ENCODE measurements at regions not wholly inside any gene's neighbourhood (a gene's known extent, or its start where the extent isn't known, plus 50 kb on each side); places are given as distances from the start of the nearest gene placed in this dataset.

DNA sequence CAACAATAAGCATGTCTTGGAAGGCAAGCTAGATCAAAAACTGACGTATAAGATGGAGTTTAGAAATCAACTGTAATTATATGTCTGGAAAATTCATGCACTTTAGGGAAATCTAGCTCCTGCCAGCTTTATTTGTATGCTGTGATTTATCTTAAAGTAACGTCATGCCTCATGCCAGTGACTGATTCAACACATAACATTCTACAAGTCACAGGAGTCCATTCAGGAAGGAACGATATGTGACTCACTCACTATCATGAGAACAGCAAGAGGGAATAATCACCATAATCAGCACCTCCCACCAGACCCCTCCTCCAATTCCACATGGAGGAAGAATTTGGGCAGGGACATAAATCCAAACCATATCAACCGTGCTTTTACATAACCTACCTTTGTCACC lies 682.4 kb upstream of the ADAMTS5 start:
- TF ChIP-seq, protein P1, sequence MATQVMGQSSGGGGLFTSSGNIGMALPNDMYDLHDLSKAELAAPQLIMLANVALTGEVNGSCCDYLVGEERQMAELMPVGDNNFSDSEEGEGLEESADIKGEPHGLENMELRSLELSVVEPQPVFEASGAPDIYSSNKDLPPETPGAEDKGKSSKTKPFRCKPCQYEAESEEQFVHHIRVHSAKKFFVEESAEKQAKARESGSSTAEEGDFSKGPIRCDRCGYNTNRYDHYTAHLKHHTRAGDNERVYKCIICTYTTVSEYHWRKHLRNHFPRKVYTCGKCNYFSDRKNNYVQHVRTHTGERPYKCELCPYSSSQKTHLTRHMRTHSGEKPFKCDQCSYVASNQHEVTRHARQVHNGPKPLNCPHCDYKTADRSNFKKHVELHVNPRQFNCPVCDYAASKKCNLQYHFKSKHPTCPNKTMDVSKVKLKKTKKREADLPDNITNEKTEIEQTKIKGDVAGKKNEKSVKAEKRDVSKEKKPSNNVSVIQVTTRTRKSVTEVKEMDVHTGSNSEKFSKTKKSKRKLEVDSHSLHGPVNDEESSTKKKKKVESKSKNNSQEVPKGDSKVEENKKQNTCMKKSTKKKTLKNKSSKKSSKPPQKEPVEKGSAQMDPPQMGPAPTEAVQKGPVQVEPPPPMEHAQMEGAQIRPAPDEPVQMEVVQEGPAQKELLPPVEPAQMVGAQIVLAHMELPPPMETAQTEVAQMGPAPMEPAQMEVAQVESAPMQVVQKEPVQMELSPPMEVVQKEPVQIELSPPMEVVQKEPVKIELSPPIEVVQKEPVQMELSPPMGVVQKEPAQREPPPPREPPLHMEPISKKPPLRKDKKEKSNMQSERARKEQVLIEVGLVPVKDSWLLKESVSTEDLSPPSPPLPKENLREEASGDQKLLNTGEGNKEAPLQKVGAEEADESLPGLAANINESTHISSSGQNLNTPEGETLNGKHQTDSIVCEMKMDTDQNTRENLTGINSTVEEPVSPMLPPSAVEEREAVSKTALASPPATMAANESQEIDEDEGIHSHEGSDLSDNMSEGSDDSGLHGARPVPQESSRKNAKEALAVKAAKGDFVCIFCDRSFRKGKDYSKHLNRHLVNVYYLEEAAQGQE (IDR thresholded peaks at IDR 0.05; ENCODE audit: low read depth) = no peak
- TF ChIP-seq CEBPB (IDR thresholded peaks at IDR 0.05) (no peak), EGR1 (IDR thresholded peaks at IDR 0.05) (no peak)

DNA sequence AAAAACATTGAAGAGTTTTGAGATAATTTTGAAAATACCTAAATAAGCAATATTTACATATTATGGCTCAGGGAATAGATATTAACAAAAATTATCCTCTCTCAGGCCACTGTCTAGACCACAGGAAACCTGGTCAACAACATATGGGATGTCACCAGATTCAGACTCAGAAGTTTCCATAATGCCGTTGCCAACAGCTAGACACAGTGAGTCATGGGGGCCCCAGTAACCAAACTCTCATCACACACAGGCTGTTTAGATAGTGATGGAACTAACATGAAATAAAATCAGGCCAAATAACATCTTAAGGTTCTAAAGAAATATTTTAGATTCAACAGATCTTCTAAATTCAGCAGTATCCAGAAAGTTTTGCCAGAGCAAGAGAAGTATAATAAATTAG lies 681.7 kb upstream of the ADAMTS5 start:
- TF ChIP-seq TEAD4 (IDR thresholded peaks at IDR 0.05) (no peak), TCF12 (IDR thresholded peaks at IDR 0.05; ENCODE audit: low read depth) (no peak), NFIC (IDR thresholded peaks at IDR 0.05) (no peak), YY1 (IDR thresholded peaks at IDR 0.05; ENCODE audit: low read depth) (no peak)
- TF ChIP-seq, protein P1 (IDR thresholded peaks at IDR 0.05; ENCODE audit: low read depth) = no peak

DNA sequence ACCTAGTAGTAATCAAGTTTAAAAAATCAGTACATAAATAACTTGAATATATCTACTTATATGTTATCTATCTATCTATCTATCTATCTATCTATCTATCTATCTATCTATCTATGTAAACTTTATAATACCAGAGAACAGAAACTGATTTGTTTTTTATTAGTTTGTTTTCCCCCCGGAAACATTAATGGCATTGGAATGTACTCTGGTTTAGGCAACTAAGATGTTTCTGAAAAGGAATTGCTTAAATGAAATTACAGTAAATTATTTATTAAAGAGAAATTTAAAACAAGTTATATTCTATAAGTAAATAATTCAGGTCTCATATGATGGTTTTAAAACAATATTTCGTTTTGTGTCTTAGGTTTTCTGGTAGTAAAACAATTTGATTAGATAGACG lies 681.0 kb upstream of the ADAMTS5 start:
- TF ChIP-seq, protein P1 (IDR thresholded peaks at IDR 0.05; ENCODE audit: low read depth) = no peak
- TF ChIP-seq YY1 (IDR thresholded peaks at IDR 0.05; ENCODE audit: low read depth) (no peak), CREB1 (IDR thresholded peaks at IDR 0.05; ENCODE audit: low read depth) (no peak), TAF1 (IDR thresholded peaks at IDR 0.05; ENCODE audit: low read depth) (no peak), EGR1 (IDR thresholded peaks at IDR 0.05) (no peak), EP300 (IDR thresholded peaks at IDR 0.05; ENCODE audit: borderline replicate concordance) (no peak), TEAD4 (IDR thresholded peaks at IDR 0.05) (no peak), ZBTB7A (IDR thresholded peaks at IDR 0.05; ENCODE audit: low read depth) (no peak), TCF12 (IDR thresholded peaks at IDR 0.05; ENCODE audit: low read depth) (no peak), FOXM1 (IDR thresholded peaks at IDR 0.05; ENCODE audit: borderline replicate concordance, low read depth) (no peak), RAD21 (IDR thresholded peaks at IDR 0.05; ENCODE audit: low read depth) (no peak), NFIC (IDR thresholded peaks at IDR 0.05) (no peak), CEBPB (IDR thresholded peaks at IDR 0.05) (no peak)
- TF ChIP-seq, protein P2, sequence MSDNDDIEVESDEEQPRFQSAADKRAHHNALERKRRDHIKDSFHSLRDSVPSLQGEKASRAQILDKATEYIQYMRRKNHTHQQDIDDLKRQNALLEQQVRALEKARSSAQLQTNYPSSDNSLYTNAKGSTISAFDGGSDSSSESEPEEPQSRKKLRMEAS (IDR thresholded peaks at IDR 0.05) = no peak
- TF ChIP-seq, protein P3, sequence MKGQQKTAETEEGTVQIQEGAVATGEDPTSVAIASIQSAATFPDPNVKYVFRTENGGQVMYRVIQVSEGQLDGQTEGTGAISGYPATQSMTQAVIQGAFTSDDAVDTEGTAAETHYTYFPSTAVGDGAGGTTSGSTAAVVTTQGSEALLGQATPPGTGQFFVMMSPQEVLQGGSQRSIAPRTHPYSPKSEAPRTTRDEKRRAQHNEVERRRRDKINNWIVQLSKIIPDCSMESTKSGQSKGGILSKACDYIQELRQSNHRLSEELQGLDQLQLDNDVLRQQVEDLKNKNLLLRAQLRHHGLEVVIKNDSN (IDR thresholded peaks at IDR 0.05) = no peak

DNA sequence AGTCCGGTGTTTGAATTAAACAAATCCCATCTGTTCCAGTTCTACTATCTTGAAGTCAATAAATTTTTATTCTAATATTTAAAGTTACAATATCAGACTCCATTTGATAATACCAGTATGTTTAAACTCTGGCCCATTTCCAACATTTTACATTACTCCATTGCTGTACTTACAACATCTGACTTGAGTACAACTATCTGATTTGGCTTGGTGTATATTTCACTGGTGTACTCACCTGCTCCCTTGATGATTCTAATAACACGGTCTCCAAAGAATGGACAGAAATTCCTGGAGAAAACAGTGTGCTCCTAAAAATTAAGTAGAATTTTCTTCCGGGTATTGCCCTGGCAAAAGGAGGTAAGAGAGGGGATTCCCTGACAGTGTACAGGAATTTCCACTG lies 680.5 kb upstream of the ADAMTS5 start:
- TF ChIP-seq CREB1 (IDR thresholded peaks at IDR 0.05; ENCODE audit: low read depth) (no peak), YY1 (IDR thresholded peaks at IDR 0.05; ENCODE audit: low read depth) (no peak), EGR1 (IDR thresholded peaks at IDR 0.05) (no peak), EP300 (IDR thresholded peaks at IDR 0.05; ENCODE audit: borderline replicate concordance) (no peak), TAF1 (IDR thresholded peaks at IDR 0.05; ENCODE audit: low read depth) (no peak), CEBPB (IDR thresholded peaks at IDR 0.05) (no peak), TCF12 (IDR thresholded peaks at IDR 0.05; ENCODE audit: low read depth) (no peak), ZBTB7A (IDR thresholded peaks at IDR 0.05; ENCODE audit: low read depth) (no peak), TEAD4 (IDR thresholded peaks at IDR 0.05) (no peak), RAD21 (IDR thresholded peaks at IDR 0.05; ENCODE audit: low read depth) (no peak), FOXM1 (IDR thresholded peaks at IDR 0.05; ENCODE audit: borderline replicate concordance, low read depth) (no peak), NFIC (IDR thresholded peaks at IDR 0.05) (no peak)
- TF ChIP-seq, protein P3 (IDR thresholded peaks at IDR 0.05) = no peak
- TF ChIP-seq, protein P2 (IDR thresholded peaks at IDR 0.05) = no peak
- TF ChIP-seq, protein P1 (IDR thresholded peaks at IDR 0.05; ENCODE audit: low read depth) = no peak

Measured in Ishikawa (cell line).